Erythroblast (primary cell): ENCODE measurements at regions not wholly inside any gene's neighbourhood (a gene's known extent, or its start where the extent isn't known, plus 50 kb on each side); places are given as distances from the start of the nearest gene placed in this dataset.

Experiments
- GATA1 ChIP-seq: IDR thresholded peaks from 2 replicates; pipeline ENCODE4 v1.6.1; 2011; ENCODE audit warnings: low read depth, mild to moderate bottlenecking, control low read depth, low read length, moderate library complexity
- POLR2A ChIP-seq: IDR thresholded peaks from 2 replicates; pipeline ENCODE4 v1.6.1; 2011; ENCODE audit warnings: mild to moderate bottlenecking, low read length

DNA sequence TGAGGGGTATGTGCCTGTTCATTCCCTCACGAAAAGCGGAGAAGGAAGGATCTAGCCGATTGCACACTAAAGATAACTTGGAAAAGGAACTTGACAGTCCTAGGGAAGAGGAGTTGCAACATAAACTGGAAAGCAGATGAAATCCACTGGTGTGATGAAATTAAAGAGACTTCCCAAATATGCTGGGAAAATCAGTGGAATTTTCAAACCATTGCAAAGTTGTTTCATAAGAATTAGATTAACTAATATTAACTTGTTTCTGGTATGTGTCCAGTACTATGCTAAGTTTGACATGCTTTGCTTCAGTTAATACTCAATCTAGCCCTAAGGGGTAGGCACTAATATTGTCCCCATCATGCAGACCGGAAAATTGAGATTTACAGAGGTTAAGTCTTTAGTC is 222.7 kb downstream of the IKZF2 start:
- TF ChIP-seq POLR2A (no peak), GATA1 (no peak)
